IMR-90 (cell line): ENCODE measurements at regions not wholly inside any gene's neighbourhood (a gene's known extent, or its start where the extent isn't known, plus 50 kb on each side); places are given as distances from the start of the nearest gene placed in this dataset.

ENCODE experiments used
- ATAC-seq: fragments of 200-7000 bp; cut with Tn5 transposase; 2 replicates; pipeline ENCODE4 v1.9.1; 2020; ENCODE audit warnings: low read depth, mild to moderate bottlenecking, moderate library complexity
- BruUV-seq: library from RNA; stranded (reverse); fragments of 400-500 nt; replicated peaks from 2 replicates; lab custom pipeline; 2021; lab: Mats Ljungman, UMichigan
- CTCF ChIA-PET: fragments of 300-600 bp; formaldehyde crosslinking; extraction: SDS; loops from one replicate; lab custom pipeline; 2021; ENCODE audit warnings: antibody characterized with exemption; lab: Yijun Ruan, JAX
- POLR2A ChIA-PET: fragments of 300-600 bp; sonication (Branson Sonifier 250); formaldehyde crosslinking; loops from one replicate; lab custom pipeline; 2022; ENCODE audit warnings: antibody characterized with exemption; ENCODE audit not compliant: unreplicated experiment; lab: Charles Lee
- DNase-seq: peaks from one replicate; pipeline ENCODE4 v3.0.0; 2013
- H2AFZ ChIP-seq: replicated peaks from 2 replicates; pipeline ENCODE3; 2013; ENCODE audit warnings: low read length, mild to moderate bottlenecking; ENCODE audit not compliant: poor library complexity
- H2AK5ac ChIP-seq: 2 replicates; pipeline ENCODE4 v1.6.1; 2013; ENCODE audit warnings: low read depth, low read length, inconsistent platforms
- H2AK9ac ChIP-seq: replicated peaks from 2 replicates; pipeline ENCODE3; 2013; ENCODE audit warnings: mild to moderate bottlenecking, low read depth, low read length, moderate library complexity; ENCODE audit not compliant: poor library complexity
- H2BK120ac ChIP-seq: 2 replicates; pipeline ENCODE4 v1.6.1; 2013; ENCODE audit warnings: low read depth, low read length, inconsistent platforms
- H2BK15ac ChIP-seq: 3 replicates; pipeline ENCODE4 v1.6.1; 2013; ENCODE audit warnings: low read depth, low read length, inconsistent platforms
- H2BK20ac ChIP-seq: 2 replicates; pipeline ENCODE4 v1.6.1; 2013; ENCODE audit warnings: low read depth, mild to moderate bottlenecking, inconsistent platforms, low read length, moderate library complexity
- H2BK5ac ChIP-seq: 2 replicates; pipeline ENCODE4 v1.6.1; 2013; ENCODE audit warnings: mild to moderate bottlenecking, low read depth, low read length, inconsistent platforms; ENCODE audit not compliant: poor library complexity, severe bottlenecking
- H3K14ac ChIP-seq: replicated peaks from 2 replicates; pipeline ENCODE4 v1.6.1; 2013; ENCODE audit warnings: low read depth, low read length, inconsistent platforms
- H3K18ac ChIP-seq: 2 replicates; pipeline ENCODE4 v1.6.1; 2013; ENCODE audit warnings: low read depth, low read length, control low read depth
- H3K23ac ChIP-seq: 2 replicates; pipeline ENCODE4 v1.6.1; 2013; ENCODE audit warnings: low read depth, low read length, inconsistent platforms
- H3K27ac ChIP-seq: 2 replicates; pipeline ENCODE4 v1.5.1; 2013; ENCODE audit warnings: mild to moderate bottlenecking, control low read depth, low read length; ENCODE audit not compliant: insufficient read depth
- H3K27me3 ChIP-seq: 2 replicates; pipeline ENCODE4 v1.6.1; 2013; ENCODE audit warnings: low read length; ENCODE audit not compliant: control insufficient read depth, insufficient read depth
- H3K36me3 ChIP-seq: 2 replicates; pipeline ENCODE4 v1.6.1; 2013; ENCODE audit warnings: low read length, mixed read lengths; ENCODE audit not compliant: control insufficient read depth, insufficient read depth
- H3K4ac ChIP-seq: 2 replicates; pipeline ENCODE4 v1.6.1; 2013; ENCODE audit warnings: low read depth, low read length, inconsistent platforms
- H3K4me1 ChIP-seq: 2 replicates; pipeline ENCODE4 v1.6.1; 2013; ENCODE audit warnings: low read length, mixed read lengths; ENCODE audit not compliant: control insufficient read depth, insufficient read depth
- H3K4me2 ChIP-seq: 2 replicates; pipeline ENCODE4 v1.6.1; 2013; ENCODE audit warnings: low read depth, mild to moderate bottlenecking, control low read depth, low read length, moderate library complexity
- H3K4me3 ChIP-seq: 2 replicates; pipeline ENCODE4 v1.5.1; 2013; ENCODE audit warnings: low read depth, mild to moderate bottlenecking, control low read depth, low read length, moderate library complexity; ENCODE audit not compliant: insufficient read depth
- H3K56ac ChIP-seq: 2 replicates; pipeline ENCODE4 v1.6.1; 2013; ENCODE audit warnings: low read length, inconsistent platforms; ENCODE audit not compliant: insufficient read depth; ENCODE audit errors: extremely low read depth
- H3K79me1 ChIP-seq, 2 experiments: 2 replicates each; pipeline ENCODE4 v1.6.1; 2013; ENCODE audit warnings: low read length in 2 of 2, inconsistent platforms in 1 of 2, low read depth in 1 of 2
- H3K9ac ChIP-seq: 2 replicates; pipeline ENCODE4 v1.6.1; 2013; ENCODE audit warnings: low read depth, low read length, control low read depth
- H3K9me1 ChIP-seq: 2 replicates; pipeline ENCODE4 v1.6.1; 2013; ENCODE audit warnings: low read length, inconsistent platforms; ENCODE audit not compliant: insufficient read depth
- H3K9me3 ChIP-seq: 2 replicates; pipeline ENCODE4 v1.6.1; 2013; ENCODE audit warnings: low read length; ENCODE audit not compliant: control insufficient read depth, insufficient read depth
- H4K20me1 ChIP-seq: 2 replicates; pipeline ENCODE4 v1.6.1; 2013; ENCODE audit warnings: low read length, inconsistent platforms; ENCODE audit not compliant: insufficient read depth
- H4K5ac ChIP-seq: 2 replicates; pipeline ENCODE4 v1.6.1; 2013; ENCODE audit warnings: mild to moderate bottlenecking, low read depth, low read length, control low read depth
- H4K8ac ChIP-seq, 2 experiments: 2 replicates each; pipeline ENCODE4 v1.6.1; 2013; ENCODE audit warnings: low read depth in 2 of 2, low read length in 2 of 2, control low read depth in 1 of 2, inconsistent platforms in 1 of 2
- H4K91ac ChIP-seq: 2 replicates; pipeline ENCODE4 v1.6.1; 2013; ENCODE audit warnings: low read depth, low read length, inconsistent platforms; ENCODE audit not compliant: insufficient read depth
- CEBPB ChIP-seq: IDR thresholded peaks from 2 replicates; pipeline ENCODE4 v1.6.1; 2012; ENCODE audit warnings: low read depth, low read length, improper control_type of control experiment
- CHD1 ChIP-seq: IDR thresholded peaks from 2 replicates; pipeline ENCODE4 v1.6.1; 2012; ENCODE audit warnings: low read depth, low read length, improper control_type of control experiment
- FOS ChIP-seq: fragments of 150-350 bp; IDR thresholded peaks from 2 replicates; pipeline ENCODE4 v1.6.1; 2016; ENCODE audit warnings: low read depth, low read length
- MAFK ChIP-seq: IDR thresholded peaks from 2 replicates; pipeline ENCODE4 v1.6.1; 2012; ENCODE audit warnings: low read depth, low read length, improper control_type of control experiment
- NFE2L2 ChIP-seq: fragments of 150-350 bp; IDR thresholded peaks from 2 replicates; pipeline ENCODE4 v1.6.1; 2016; ENCODE audit warnings: low read depth, mild to moderate bottlenecking, low read length
- POLR2A ChIP-seq: IDR thresholded peaks from 2 replicates; pipeline ENCODE4 v1.6.1; 2012; ENCODE audit warnings: mild to moderate bottlenecking, low read depth, low read length
- RAD21 ChIP-seq: IDR thresholded peaks from 2 replicates; pipeline ENCODE4 v1.6.1; 2012; ENCODE audit warnings: low read length, improper control_type of control experiment
- RCOR1 ChIP-seq: IDR thresholded peaks from 2 replicates; pipeline ENCODE4 v1.6.1; 2012; ENCODE audit warnings: mild to moderate bottlenecking, low read length, improper control_type of control experiment; ENCODE audit not compliant: insufficient replicate concordance
- RFX5 ChIP-seq: IDR thresholded peaks from 2 replicates; pipeline ENCODE4 v1.8.0; 2012; ENCODE audit warnings: low read depth, mild to moderate bottlenecking, low read length, moderate library complexity
- SMC3 ChIP-seq: fragments of 150-350 bp; IDR thresholded peaks from 2 replicates; pipeline ENCODE4 v1.6.1; 2016; ENCODE audit warnings: low read depth, mild to moderate bottlenecking, antibody characterized with exemption, low read length, moderate library complexity
- WGBS, 2 experiments: methylation state at CpG; one replicate each; pipeline versions ENCODE4 v1.1.5 to v1.1.7; 2013; ENCODE audit warnings: missing lambda C conversion rate in 2 of 2; ENCODE audit not compliant: insufficient read length in 1 of 2; ENCODE audit errors: extremely low coverage in 2 of 2; 5-methylcytosine and 5-hydroxymethylcytosine counted together
- dilution Hi-C: fragments of 300-500 bp; cut with HindIII; formaldehyde crosslinking; loops from one replicate; pipeline ENCODE4 v1.14.3; 2018; ENCODE audit warnings: low sequenced_read_pairs; ENCODE audit not compliant: unreplicated experiment
- in situ Hi-C: fragments of 300-500 bp; cut with MboI; formaldehyde crosslinking; loops from 3 replicates; pipeline ENCODE4 v1.14.3; 2019; ENCODE audit warnings: low sequenced_read_pairs, inconsistent platforms, mixed read lengths
- intact Hi-C: fragments of 100-400 bp; cut with micrococcal nuclease; formaldehyde crosslinking; loops from 2 replicates; pipeline ENCODE4 v1.10.0; 2022
- TF ChIP-seq, protein P1 (sequence below): conservative IDR thresholded peaks from 2 replicates; pipeline ENCODE4 v1.5.1; 2012; ENCODE audit warnings: mild to moderate bottlenecking, low read depth, low read length, improper control_type of control experiment
- TF ChIP-seq, protein P2 (sequence below): fragments of 150-350 bp; IDR thresholded peaks from 2 replicates; pipeline ENCODE4 v1.6.1; 2016; ENCODE audit warnings: low read depth, mild to moderate bottlenecking, low read length, moderate library complexity, borderline replicate concordance

DNA sequence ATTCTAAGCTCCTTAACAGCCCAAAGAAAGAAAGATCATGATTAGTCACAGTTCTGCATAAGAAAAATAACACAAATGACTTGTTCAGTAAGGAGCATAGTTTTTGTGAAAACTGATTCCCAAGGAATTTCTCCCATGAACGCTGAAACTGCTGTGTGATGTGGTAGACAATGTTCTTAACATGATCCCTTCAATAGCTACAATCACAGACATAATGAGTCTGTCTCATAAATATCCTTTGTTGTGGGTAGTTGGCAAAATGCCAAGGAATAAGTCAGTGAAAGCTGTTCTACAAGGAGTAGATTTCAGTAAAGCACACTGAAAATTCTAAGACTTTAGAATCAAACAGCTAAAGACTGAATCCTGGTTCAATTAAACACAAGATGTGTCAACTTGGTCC, 404.8 kb downstream of the HLX start:
- POLR2A ChIA-PET, result no interaction called here

More for the DNA sequence above, 404.8 kb downstream of the HLX start:
- CTCF ChIA-PET, result interaction anchor here (0.6 to 1.7 kb wide), 5 partner anchors 20 to 1854 kb away, joined by 3 to 7 read pairs (median 3); no protein-coding TSS in a partner anchor
- Histone ChIP-seq H3K14ac (no peak overlapping the region), H3K4me1 (no peaks in the 10 kb centered on the region), H4K5ac (no peak overlapping the region), H2AK9ac (no peak overlapping the region), H3K79me1 (no peaks in the 10 kb centered on the region), H4K8ac (no peak overlapping the region), H4K91ac (no peak overlapping the region), H4K20me1 (no peaks in the 10 kb centered on the region), H2AK5ac (no peak overlapping the region), H2AFZ (no peak overlapping the region), H3K36me3 (no peaks in the 10 kb centered on the region), H3K27ac (no peak overlapping the region), H3K56ac (no peak overlapping the region), H3K23ac (no peak overlapping the region), H3K18ac (no peak overlapping the region), H2BK20ac (no peak overlapping the region), H2BK15ac (no peak overlapping the region), H2BK5ac (no peak overlapping the region), H3K4me2 (peak overlapping the region; percentile 27; the same call in 1 of the 2 replicates), H3K9me3 (no peaks in the 10 kb centered on the region), H3K9ac (no peak overlapping the region), H3K27me3 (no peaks in the 10 kb centered on the region), H3K4ac (no peak overlapping the region), H3K9me1 (no peaks in the 10 kb centered on the region), H3K4me3 (no peak overlapping the region), H2BK120ac (no peak overlapping the region)
- DNase-seq (peak; percentile 85), ATAC-seq (peak; percentile 80)
- in situ Hi-C loops (no loop called here), dilution Hi-C loops (no loop called here), intact Hi-C loops (no loop called here)
- TF ChIP-seq CHD1 (no peak), NFE2L2 (no peak), RCOR1 (no peak), RFX5 (no peak), FOS (no peak), CEBPB (no peak), SMC3 (no peak), MAFK (no peak), POLR2A (no peak), RAD21 (no peak)
- TF ChIP-seq, protein P1, sequence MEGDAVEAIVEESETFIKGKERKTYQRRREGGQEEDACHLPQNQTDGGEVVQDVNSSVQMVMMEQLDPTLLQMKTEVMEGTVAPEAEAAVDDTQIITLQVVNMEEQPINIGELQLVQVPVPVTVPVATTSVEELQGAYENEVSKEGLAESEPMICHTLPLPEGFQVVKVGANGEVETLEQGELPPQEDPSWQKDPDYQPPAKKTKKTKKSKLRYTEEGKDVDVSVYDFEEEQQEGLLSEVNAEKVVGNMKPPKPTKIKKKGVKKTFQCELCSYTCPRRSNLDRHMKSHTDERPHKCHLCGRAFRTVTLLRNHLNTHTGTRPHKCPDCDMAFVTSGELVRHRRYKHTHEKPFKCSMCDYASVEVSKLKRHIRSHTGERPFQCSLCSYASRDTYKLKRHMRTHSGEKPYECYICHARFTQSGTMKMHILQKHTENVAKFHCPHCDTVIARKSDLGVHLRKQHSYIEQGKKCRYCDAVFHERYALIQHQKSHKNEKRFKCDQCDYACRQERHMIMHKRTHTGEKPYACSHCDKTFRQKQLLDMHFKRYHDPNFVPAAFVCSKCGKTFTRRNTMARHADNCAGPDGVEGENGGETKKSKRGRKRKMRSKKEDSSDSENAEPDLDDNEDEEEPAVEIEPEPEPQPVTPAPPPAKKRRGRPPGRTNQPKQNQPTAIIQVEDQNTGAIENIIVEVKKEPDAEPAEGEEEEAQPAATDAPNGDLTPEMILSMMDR, result no peak
- TF ChIP-seq, protein P2, sequence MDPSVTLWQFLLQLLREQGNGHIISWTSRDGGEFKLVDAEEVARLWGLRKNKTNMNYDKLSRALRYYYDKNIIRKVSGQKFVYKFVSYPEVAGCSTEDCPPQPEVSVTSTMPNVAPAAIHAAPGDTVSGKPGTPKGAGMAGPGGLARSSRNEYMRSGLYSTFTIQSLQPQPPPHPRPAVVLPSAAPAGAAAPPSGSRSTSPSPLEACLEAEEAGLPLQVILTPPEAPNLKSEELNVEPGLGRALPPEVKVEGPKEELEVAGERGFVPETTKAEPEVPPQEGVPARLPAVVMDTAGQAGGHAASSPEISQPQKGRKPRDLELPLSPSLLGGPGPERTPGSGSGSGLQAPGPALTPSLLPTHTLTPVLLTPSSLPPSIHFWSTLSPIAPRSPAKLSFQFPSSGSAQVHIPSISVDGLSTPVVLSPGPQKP, result no peak
- BruUV-seq, result no TSS peak
- WGBS, 2 experiments, result no CpG with 5 or more reads among the region's 1 CpG
